Stomach (tissue), 8 donors: ENCODE measurements at regions not wholly inside any gene's neighbourhood (a gene's known extent, or its start where the extent isn't known, plus 50 kb on each side); places are given as distances from the start of the nearest gene placed in this dataset.

Source experiments
- DNase-seq, 2 donors: peaks; one replicate each; pipeline versions ENCODE4 v3.0.0 to v3.0.0-alpha.2; 2013 to 2019
- H3K27ac ChIP-seq, 5 donors: fragments of 200-600 bp in 4 of 5; sonication (generic) in 4 of 5; one replicate each; pipeline ENCODE4 v1.5.1; 2013 to 2019; ENCODE audit warnings: mild to moderate bottlenecking in 1 of 5, moderate library complexity in 1 of 5
- H3K27me3 ChIP-seq, 3 donors: fragments of 200-600 bp; sonication (generic); one replicate each; pipeline ENCODE4 v1.5.1; 2017 to 2019; ENCODE audit warnings: mixed run types in 1 of 3
- H3K36me3 ChIP-seq, 4 donors: fragments of 200-600 bp; sonication (generic); 1 replicate in 3 of 4; 2 replicates in 1 of 4; pipeline ENCODE4 v1.5.1; 2016 to 2019
- H3K4me1 ChIP-seq, 4 donors: fragments of 200-600 bp; sonication (generic); one replicate each; pipeline ENCODE4 v1.5.1; 2016 to 2019
- H3K4me3 ChIP-seq, 4 donors: fragments of 200-600 bp; sonication (generic) in 3 of 4; one replicate each; pipeline ENCODE4 v1.5.1; 2016 to 2019; ENCODE audit warnings: mild to moderate bottlenecking in 1 of 4
- H3K9me3 ChIP-seq, 4 donors: fragments of 200-600 bp; sonication (generic); one replicate each; pipeline ENCODE4 v1.5.1; 2016 to 2019
- CTCF ChIP-seq, 7 experiments: fragments of 450-650 bp in 4 of 7; fragments of 200-600 bp in 3 of 7; sonication (generic) in 3 of 7; IDR thresholded peaks; one replicate each; pipeline ENCODE4 v1.5.1; 2016 to 2019; ENCODE audit warnings: antibody characterized with exemption in 7 of 7, control low read depth in 2 of 7, mild to moderate bottlenecking in 1 of 7
- EP300 ChIP-seq: sonication (generic); formaldehyde crosslinking; IDR thresholded peaks from one replicate; pipeline ENCODE4 v1.6.1; 2017; ENCODE audit warnings: antibody characterized with exemption
- POLR2A ChIP-seq, 4 donors: fragments of 450-650 bp; IDR thresholded peaks; one replicate each; pipeline ENCODE4 v1.6.1; 2016; ENCODE audit warnings: antibody characterized with exemption in 4 of 4, control low read depth in 2 of 4, mild to moderate bottlenecking in 1 of 4, moderate library complexity in 1 of 4
- POLR2AphosphoS5 ChIP-seq, 3 donors: sonication (generic); formaldehyde crosslinking; IDR thresholded peaks; one replicate each; pipeline ENCODE4 v1.6.1; 2016; ENCODE audit warnings: antibody characterized with exemption in 3 of 3
- WGBS, 5 donors: extraction: QIAGEN DNeasy Blood & Tissue Kit in 3 of 5; methylation state at CpG; one replicate each; pipeline versions ENCODE4 v1.1.5 to v1.1.7; 2013 to 2018; 5-methylcytosine and 5-hydroxymethylcytosine counted together
- intact Hi-C: fragments of 100-400 bp; cut with DNase I; formaldehyde crosslinking; loops from one replicate; pipeline ENCODE4 v1.15.1; 2023; ENCODE audit warnings: low total_unique reads
- donor health status: healthy with polysubstance abuse.
- donor health status: Bipolar disorder and iron deficiency.
- donor health status: healthy.

- Histone ChIP-seq H3K4me1 (no peaks in the 10 kb centered on the region), H3K4me3 (no peak overlapping the region), H3K9me3 (no peaks in the 10 kb centered on the region), H3K36me3 (no peaks in the 10 kb centered on the region), H3K27ac (peak overlapping the region in 1 of 5 donors; percentile 19), H3K27me3 (no peaks in the 10 kb centered on the region)
- intact Hi-C loops, result no loop called here
- DNase-seq, result no peak
- 56 to 88% (median 86%) methylated on average over 2 of the region's 2 CpGs for WGBS, 5 donors
- TF ChIP-seq CTCF (IDR thresholded peaks at IDR 0.05) (no peak), POLR2A (IDR thresholded peaks at IDR 0.05) (no peak), EP300 (no peak), POLR2AphosphoS5 (IDR thresholded peaks at IDR 0.05) (no peak)
These were observed 157.3 kb downstream of the AEBP2 start for GRCh38 chr12:19596434-19597166.

GRCh38 chr12:19597167-19598026, 158.1 kb downstream of the AEBP2 start:
- intact Hi-C loops, result no loop called here
- Histone ChIP-seq H3K27ac (peak overlapping the region in 1 of 5 donors; percentile 19), H3K9me3 (no peaks in the 10 kb centered on the region), H3K4me1 (no peaks in the 10 kb centered on the region), H3K4me3 (no peak overlapping the region), H3K27me3 (no peaks in the 10 kb centered on the region), H3K36me3 (no peaks in the 10 kb centered on the region)
- DNase-seq, result no peak
- 71 to 75% (median 73%) methylated on average over 10 of the region's 10 CpGs for WGBS, 5 donors
- TF ChIP-seq CTCF (IDR thresholded peaks at IDR 0.05) (no peak), EP300 (no peak), POLR2A (IDR thresholded peaks at IDR 0.05) (no peak), POLR2AphosphoS5 (IDR thresholded peaks at IDR 0.05) (no peak)

- no peaks in the 10 kb centered on the region for H3K9me3 ChIP-seq
- 91 to 97% (median 95%) methylated on average over 7 of the region's 7 CpGs for WGBS, 5 donors
- peaks cover 0 to 7% (median 0%) of the 10 kb centered on the region in 4 donors for H3K4me1 ChIP-seq
- TF ChIP-seq POLR2AphosphoS5 (IDR thresholded peaks at IDR 0.05) (no peak), POLR2A (IDR thresholded peaks at IDR 0.05) (no peak), CTCF (IDR thresholded peaks at IDR 0.05) (no peak), EP300 (no peak)
- no peak for DNase-seq
- H3K4me3 ChIP-seq, result no peak overlapping the region
- no peaks in the 10 kb centered on the region for H3K36me3 ChIP-seq
- H3K27ac ChIP-seq, result no peak overlapping the region
- intact Hi-C loops, result no loop called here
- H3K27me3 ChIP-seq, result no peaks in the 10 kb centered on the region
These were observed 166.4 kb downstream of the AEBP2 start for GRCh38 chr12:19605720-19606119.

- Histone ChIP-seq H3K36me3 (no peaks in the 10 kb centered on the region), H3K9me3 (peaks cover 0 to 8% (median 0%) of the 10 kb centered on the region in 4 donors), H3K27ac (no peak overlapping the region), H3K4me3 (no peak overlapping the region), H3K4me1 (peaks cover 0 to 7% (median 0%) of the 10 kb centered on the region in 4 donors), H3K27me3 (no peaks in the 10 kb centered on the region)
- no peak for TF ChIP-seq POLR2AphosphoS5 (IDR thresholded peaks at IDR 0.05)
- no peak for TF ChIP-seq CTCF (IDR thresholded peaks at IDR 0.05)
- TF ChIP-seq EP300, result no peak
- TF ChIP-seq POLR2A (IDR thresholded peaks at IDR 0.05), result no peak
- DNase-seq, result no peak
- 18 to 37% (median 27%) methylated on average over 1 of the region's 1 CpG for WGBS, 5 donors
- intact Hi-C loops, result no loop called here
These were observed 168.7 kb downstream of the AEBP2 start for GRCh38 chr12:19608039-19608438.
